Upper lobe of left lung (tissue), 4 donors: ENCODE measurements at regions not wholly inside any gene's neighbourhood (a gene's known extent, or its start where the extent isn't known, plus 50 kb on each side); places are given as distances from the start of the nearest gene placed in this dataset.

Experiments used
- CTCF ChIP-seq, 6 experiments: fragments of 450-650 bp in 4 of 6; fragments of 200-600 bp in 2 of 6; sonication (generic) in 2 of 6; IDR thresholded peaks; one replicate each; pipeline ENCODE4 v1.5.1; 2016 to 2019; ENCODE audit warnings: antibody characterized with exemption in 6 of 6
- EP300 ChIP-seq, 4 donors: sonication (generic); formaldehyde crosslinking; IDR thresholded peaks; one replicate each; pipeline ENCODE4 v1.5.1; 2017; ENCODE audit warnings: antibody characterized with exemption in 4 of 4, control low read depth in 2 of 4
- POLR2A ChIP-seq, 4 donors: fragments of 450-650 bp; IDR thresholded peaks; one replicate each; pipeline ENCODE4 v1.5.1; 2016 to 2017; ENCODE audit warnings: antibody characterized with exemption in 4 of 4, mild to moderate bottlenecking in 2 of 4

- TF ChIP-seq POLR2A (IDR thresholded peaks at IDR 0.05) (no peak), CTCF (IDR thresholded peaks at IDR 0.05) (no peak), EP300 (IDR thresholded peaks at IDR 0.05) (no peak)
Measured at GRCh38 chrX:139078761-139079280, 367.3 kb upstream of the FGF13 start.
